Stomach (tissue), 4 donors: ENCODE measurements at regions not wholly inside any gene's neighbourhood (a gene's known extent, or its start where the extent isn't known, plus 50 kb on each side); places are given as distances from the start of the nearest gene placed in this dataset.

Experiments
- CTCF ChIP-seq, 7 experiments: fragments of 450-650 bp in 4 of 7; fragments of 200-600 bp in 3 of 7; sonication (generic) in 3 of 7; IDR thresholded peaks; one replicate each; pipeline ENCODE4 v1.5.1; 2016 to 2019; ENCODE audit warnings: antibody characterized with exemption in 7 of 7, control low read depth in 2 of 7, mild to moderate bottlenecking in 1 of 7
- POLR2AphosphoS5 ChIP-seq, 3 donors: sonication (generic); formaldehyde crosslinking; IDR thresholded peaks; one replicate each; pipeline ENCODE4 v1.6.1; 2016; ENCODE audit warnings: antibody characterized with exemption in 3 of 3

GRCh38 chr5:39758426-39758825 is 333.6 kb upstream of the DAB2 start:
- no peak for TF ChIP-seq CTCF (IDR thresholded peaks at IDR 0.05)
- TF ChIP-seq POLR2AphosphoS5 (IDR thresholded peaks at IDR 0.05) = no peak
